Stimulated activated CD4-positive, alpha-beta T cell treated with anti-CD3 and anti-CD28 coated beads, Interleukin-1b, Interleukin-23, amount 100 ng/mL, for 1 hour (primary cell): ENCODE measurements at regions not wholly inside any gene's neighbourhood (a gene's known extent, or its start where the extent isn't known, plus 50 kb on each side); places are given as distances from the start of the nearest gene placed in this dataset.

Source experiments
- DNase-seq, 2 donors: peaks; one replicate each; pipeline ENCODE4 v3.0.0-alpha.2; 2020; ENCODE audit warnings: low read depth in 2 of 2

GRCh38 chr3:15952543-15953175 is 154.9 kb upstream of the ANKRD28 start:
- DNase-seq = no peak

- no peak for DNase-seq
Measured at GRCh38 chr3:15953841-15954240, 156.1 kb upstream of the ANKRD28 start.

GRCh38 chr3:15955968-15956367 is 158.2 kb upstream of the ANKRD28 start:
- no peak for DNase-seq

- DNase-seq = no peak
Measured at GRCh38 chr3:15958692-15959433, 161.1 kb upstream of the ANKRD28 start.

- DNase-seq = no peak
Measured at GRCh38 chr3:15959434-15959811, 161.6 kb upstream of the ANKRD28 start.

GRCh38 chr3:15964605-15965442 is 167.0 kb upstream of the ANKRD28 start:
- no peak for DNase-seq

GRCh38 chr3:15967577-15967976 is 169.8 kb upstream of the ANKRD28 start:
- no peak for DNase-seq

GRCh38 chr3:15969874-15970640 is 172.3 kb upstream of the ANKRD28 start:
- DNase-seq = no peak

- no peak for DNase-seq
Measured at GRCh38 chr3:15973414-15973813, 175.6 kb upstream of the ANKRD28 start.

GRCh38 chr3:15973940-15974339 is 176.2 kb upstream of the ANKRD28 start:
- DNase-seq = no peak

- no peak for DNase-seq
Measured at GRCh38 chr3:15974647-15975046, 176.9 kb upstream of the ANKRD28 start.

- DNase-seq = no peak
Measured at GRCh38 chr3:15976524-15976923, 178.7 kb upstream of the ANKRD28 start.

GRCh38 chr3:15977090-15977489 is 179.3 kb upstream of the ANKRD28 start:
- DNase-seq = no peak

GRCh38 chr3:15977598-15978232 is 179.9 kb upstream of the ANKRD28 start:
- DNase-seq = no peak

GRCh38 chr3:15978801-15979200 is 181.0 kb upstream of the ANKRD28 start:
- no peak for DNase-seq

- DNase-seq = no peak
Measured at GRCh38 chr3:15979495-15979894, 181.7 kb upstream of the ANKRD28 start.

- no peak for DNase-seq
Measured at GRCh38 chr3:15979900-15980299, 182.1 kb upstream of the ANKRD28 start.

- DNase-seq = no peak
Measured at GRCh38 chr3:15982243-15982642, 184.5 kb upstream of the ANKRD28 start.

- DNase-seq = no peak
Measured at GRCh38 chr3:15982667-15983196, 185.0 kb upstream of the ANKRD28 start.

- DNase-seq = no peak
Measured at GRCh38 chr3:15983232-15983631, 185.5 kb upstream of the ANKRD28 start.

GRCh38 chr3:15983693-15984092 is 185.9 kb upstream of the ANKRD28 start:
- no peak for DNase-seq
